ENCODE measurements at regions not wholly inside any gene's neighbourhood (a gene's known extent, or its start where the extent isn't known, plus 50 kb on each side); places are given as distances from the start of the nearest gene placed in this dataset.

DNA sequence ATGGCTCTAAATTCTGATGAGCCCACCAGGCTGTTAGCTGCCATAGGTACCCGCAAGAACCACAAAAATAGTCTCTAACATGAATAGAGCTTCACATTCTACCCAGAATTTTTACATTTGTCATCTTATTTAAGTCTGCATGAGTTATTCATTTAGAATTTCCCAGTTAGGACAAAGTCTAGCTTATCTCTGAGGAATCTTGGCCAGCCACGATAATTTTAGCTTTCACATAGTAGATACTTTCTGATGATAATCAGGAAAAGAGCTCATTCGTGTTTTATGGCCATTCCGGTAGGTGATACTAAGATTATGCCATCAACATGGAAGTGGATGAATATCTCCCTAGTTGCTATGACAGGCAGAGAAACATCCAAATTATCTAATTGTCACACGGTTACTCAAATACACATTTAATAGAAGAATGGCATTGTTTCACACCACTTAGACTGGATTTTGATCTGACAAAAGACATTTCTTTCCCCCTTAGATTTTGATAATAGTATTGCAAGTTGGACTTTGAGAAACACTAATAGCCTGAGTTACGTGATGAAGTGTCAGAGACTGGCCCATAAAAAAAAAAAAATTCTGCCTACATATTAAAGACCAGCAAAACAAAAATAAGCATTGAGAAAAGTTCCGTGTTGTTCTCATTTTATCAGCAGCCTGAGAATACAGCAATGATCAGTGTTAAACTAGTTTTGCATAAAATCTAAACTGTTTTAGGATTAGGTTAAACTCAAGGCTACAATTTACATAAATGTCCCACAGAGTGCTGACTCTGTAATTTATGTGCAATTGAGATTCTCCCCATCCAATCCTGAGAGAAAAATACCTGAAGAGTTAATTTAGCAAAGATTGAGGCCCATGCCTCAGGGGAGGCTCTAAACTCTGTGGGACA is 397.5 kb upstream of the ARID1B start:
- TF ChIP-seq EP300 (IDR thresholded peaks at IDR 0.05) = no peak
- no peak for DNase-seq
- no peak overlapping the region for H3K4me3 ChIP-seq
- H3K27ac ChIP-seq = peak overlapping the region in 1 of 4 donors; percentile 45
- no peaks in the 10 kb centered on the region for H3K36me3 ChIP-seq
- 66 to 71% methylated on average over 7 of the region's 7 CpGs for WGBS, 2 donors
- H3K4me1 ChIP-seq = peaks cover 0 to 14% (median 12%) of the 10 kb centered on the region in 4 donors
- no peaks in the 10 kb centered on the region for H3K9me3 ChIP-seq
- intact Hi-C loops (cut with DNase I) = no loop called here
- no peaks in the 10 kb centered on the region for H3K27me3 ChIP-seq

DNA sequence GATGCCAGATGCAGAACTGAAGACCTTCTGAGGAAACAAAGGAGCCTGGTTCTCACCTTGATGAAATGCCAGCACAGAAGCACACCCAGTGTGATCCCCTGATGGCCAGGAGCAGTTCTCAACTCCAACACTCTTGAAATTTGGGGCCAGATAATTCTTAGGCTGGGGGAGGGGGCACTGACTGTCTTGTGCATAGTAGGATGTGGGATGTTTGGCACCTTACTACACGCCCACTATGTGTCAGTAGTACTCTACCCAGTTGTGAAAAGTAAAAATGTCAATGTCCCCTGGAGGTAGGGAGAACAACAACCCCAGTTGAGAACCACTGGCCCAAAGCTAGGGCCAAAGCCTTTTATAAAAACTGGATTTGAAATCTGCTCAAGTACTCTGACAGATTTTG is 398.3 kb upstream of the ARID1B start:
- intact Hi-C loops (cut with DNase I) = no loop called here
- no peak overlapping the region for H3K4me3 ChIP-seq
- H3K9me3 ChIP-seq = no peaks in the 10 kb centered on the region
- WGBS, 2 donors = 93 to 98% methylated on average over 1 of the region's 1 CpG
- no peaks in the 10 kb centered on the region for H3K36me3 ChIP-seq
- H3K27me3 ChIP-seq = no peaks in the 10 kb centered on the region
- H3K27ac ChIP-seq = no peak overlapping the region
- DNase-seq = no peak
- TF ChIP-seq, protein P1, sequence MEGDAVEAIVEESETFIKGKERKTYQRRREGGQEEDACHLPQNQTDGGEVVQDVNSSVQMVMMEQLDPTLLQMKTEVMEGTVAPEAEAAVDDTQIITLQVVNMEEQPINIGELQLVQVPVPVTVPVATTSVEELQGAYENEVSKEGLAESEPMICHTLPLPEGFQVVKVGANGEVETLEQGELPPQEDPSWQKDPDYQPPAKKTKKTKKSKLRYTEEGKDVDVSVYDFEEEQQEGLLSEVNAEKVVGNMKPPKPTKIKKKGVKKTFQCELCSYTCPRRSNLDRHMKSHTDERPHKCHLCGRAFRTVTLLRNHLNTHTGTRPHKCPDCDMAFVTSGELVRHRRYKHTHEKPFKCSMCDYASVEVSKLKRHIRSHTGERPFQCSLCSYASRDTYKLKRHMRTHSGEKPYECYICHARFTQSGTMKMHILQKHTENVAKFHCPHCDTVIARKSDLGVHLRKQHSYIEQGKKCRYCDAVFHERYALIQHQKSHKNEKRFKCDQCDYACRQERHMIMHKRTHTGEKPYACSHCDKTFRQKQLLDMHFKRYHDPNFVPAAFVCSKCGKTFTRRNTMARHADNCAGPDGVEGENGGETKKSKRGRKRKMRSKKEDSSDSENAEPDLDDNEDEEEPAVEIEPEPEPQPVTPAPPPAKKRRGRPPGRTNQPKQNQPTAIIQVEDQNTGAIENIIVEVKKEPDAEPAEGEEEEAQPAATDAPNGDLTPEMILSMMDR (IDR thresholded peaks at IDR 0.05) = no peak
- TF ChIP-seq POLR2A (IDR thresholded peaks at IDR 0.05) = no peak
- no peak for TF ChIP-seq POLR2AphosphoS5 (IDR thresholded peaks at IDR 0.05)
- TF ChIP-seq EP300 (IDR thresholded peaks at IDR 0.05) = no peak
- peaks cover 0 to 14% (median 12%) of the 10 kb centered on the region in 4 donors for H3K4me1 ChIP-seq

DNA sequence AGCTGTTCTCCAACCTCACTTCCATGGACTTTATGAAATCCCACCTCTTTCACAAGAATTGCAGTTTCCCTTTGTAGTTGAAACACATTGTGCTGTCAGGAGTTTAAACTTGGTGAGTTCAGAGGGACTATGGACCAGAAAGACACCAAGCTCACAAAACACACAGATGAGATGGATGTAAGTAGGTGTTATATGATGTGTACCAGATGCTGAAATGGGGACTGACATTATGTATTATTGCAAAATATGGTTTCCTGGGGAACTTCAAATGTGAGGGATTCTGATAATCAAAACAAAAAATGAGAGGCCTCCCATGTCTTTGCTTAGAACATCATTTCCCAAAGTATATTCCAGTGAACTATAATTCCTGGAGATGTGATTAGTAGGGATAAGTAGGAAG is 401.1 kb upstream of the ARID1B start:
- no peak overlapping the region for H3K27ac ChIP-seq
- no peaks in the 10 kb centered on the region for H3K27me3 ChIP-seq
- H3K9me3 ChIP-seq = no peaks in the 10 kb centered on the region
- no peak for DNase-seq
- peaks cover 0 to 14% (median 12%) of the 10 kb centered on the region in 4 donors for H3K4me1 ChIP-seq
- H3K4me3 ChIP-seq = no peak overlapping the region
- no peaks in the 10 kb centered on the region for H3K36me3 ChIP-seq
- intact Hi-C loops (cut with DNase I) = no loop called here
- TF ChIP-seq POLR2AphosphoS5 (IDR thresholded peaks at IDR 0.05) (no peak), POLR2A (IDR thresholded peaks at IDR 0.05) (no peak), EP300 (IDR thresholded peaks at IDR 0.05) (no peak)
- TF ChIP-seq, protein P1 (IDR thresholded peaks at IDR 0.05) = no peak

DNA sequence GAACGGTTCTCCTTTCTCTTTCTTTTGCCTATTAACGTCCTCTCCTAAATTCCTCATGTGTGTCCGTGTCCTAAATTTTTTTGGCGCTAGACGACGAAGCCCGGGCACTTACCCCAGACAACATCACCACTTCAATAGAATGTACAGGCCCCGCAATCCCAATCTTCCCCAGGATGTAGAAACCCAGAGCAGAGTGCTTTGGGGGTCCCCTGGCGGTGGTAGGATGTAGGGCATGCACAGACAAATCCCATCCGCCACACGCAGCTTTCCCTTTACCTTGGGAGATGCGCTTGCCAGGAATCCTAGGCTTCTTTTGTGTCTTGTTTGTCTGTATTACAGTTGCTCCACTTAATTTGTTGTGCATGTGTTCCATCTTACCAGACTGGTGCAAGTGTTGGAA is 417.3 kb upstream of the ARID1B start:
- Histone ChIP-seq H3K4me1 (no peaks in the 10 kb centered on the region), H3K4me3 (no peak overlapping the region), H3K9me3 (no peaks in the 10 kb centered on the region), H3K27me3 (no peaks in the 10 kb centered on the region), H3K27ac (no peak overlapping the region), H3K36me3 (no peaks in the 10 kb centered on the region)
- TF ChIP-seq POLR2AphosphoS5 (IDR thresholded peaks at IDR 0.05) = no peak
- no peak for TF ChIP-seq POLR2A (IDR thresholded peaks at IDR 0.05)
- no peak for TF ChIP-seq EP300 (IDR thresholded peaks at IDR 0.05)
- TF ChIP-seq, protein P1 (IDR thresholded peaks at IDR 0.05) = no peak
- no peak for DNase-seq
- WGBS, 2 donors = 96 to 97% methylated on average over 12 of the region's 12 CpGs
- intact Hi-C loops (cut with DNase I) = no loop called here

DNA sequence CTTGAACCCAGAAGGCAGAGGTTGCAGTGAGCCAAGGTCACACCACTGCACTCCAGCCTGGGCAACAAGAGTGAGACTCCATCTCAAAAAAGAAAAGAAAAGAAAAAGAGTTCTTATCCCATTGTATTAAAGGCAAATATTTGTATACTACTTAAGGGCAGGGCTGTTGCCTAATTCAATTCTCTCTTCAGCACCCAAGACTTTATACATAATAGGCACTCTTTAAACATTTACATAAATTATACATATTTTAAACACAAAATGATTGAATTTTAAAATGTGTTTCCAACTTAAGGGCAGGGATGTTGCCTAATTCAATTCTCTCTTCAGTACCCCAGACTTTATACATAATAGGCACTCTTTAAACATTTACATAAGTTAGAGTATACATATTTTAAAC is 424.3 kb upstream of the ARID1B start:
- H3K27me3 ChIP-seq = no peaks in the 10 kb centered on the region
- no peaks in the 10 kb centered on the region for H3K9me3 ChIP-seq
- H3K27ac ChIP-seq = no peak overlapping the region
- no peak overlapping the region for H3K4me3 ChIP-seq
- TF ChIP-seq POLR2AphosphoS5 (IDR thresholded peaks at IDR 0.05) (no peak), EP300 (IDR thresholded peaks at IDR 0.05) (no peak), POLR2A (IDR thresholded peaks at IDR 0.05) (no peak)
- TF ChIP-seq, protein P1 (IDR thresholded peaks at IDR 0.05) = no peak
- intact Hi-C loops (cut with DNase I) = no loop called here
- no peak for DNase-seq
- no peaks in the 10 kb centered on the region for H3K36me3 ChIP-seq
- H3K4me1 ChIP-seq = no peaks in the 10 kb centered on the region

Measured in sigmoid colon (tissue), 6 donors.